ENCODE measurements at regions not wholly inside any gene's neighbourhood (a gene's known extent, or its start where the extent isn't known, plus 50 kb on each side); places are given as distances from the start of the nearest gene placed in this dataset.

GRCh38 chr5:18354828-18355227 lies 720.6 kb downstream of the TAF11L14 start:
- no peak overlapping the region for H2BK5ac ChIP-seq (ENCODE audit: low read depth, low read length)
- no peaks in the 10 kb centered on the region for H3K79me1 ChIP-seq (ENCODE audit: low read depth, low read length)
- H3K36me3 ChIP-seq (ENCODE audit: control insufficient read depth in 2 of 4, insufficient read depth in 4 of 4, low read length in 3 of 4) = no peaks in the 10 kb centered on the region
- H3K18ac ChIP-seq (ENCODE audit: extremely low read depth, low read length) = no peak overlapping the region
- WGBS, 2 experiments (ENCODE audit: extremely low coverage in 1 of 2, insufficient coverage in 1 of 2, insufficient read length in 1 of 2, insufficient replicate concordance in 2 of 2, low coverage in 1 of 2, low lambda C conversion rate in 2 of 2, missing lambda C conversion rate in 1 of 2) = 88% methylated on average over 3 of the region's 3 CpGs; no CpG with 5 or more reads in 1 of the 2 experiments
- no peak overlapping the region for H4K91ac ChIP-seq (replicated peaks; ENCODE audit: insufficient read length, low read length)
- no peak overlapping the region for H4K8ac ChIP-seq (ENCODE audit: extremely low read depth, insufficient read depth, low read length)
- H3K9ac ChIP-seq (replicated peaks in 1 of 4; ENCODE audit: extremely low read depth in 1 of 4, low read depth in 3 of 4, low read length in 3 of 4) = no peak overlapping the region
- TF ChIP-seq RAD21 (IDR thresholded peaks at IDR 0.05 in 1 of 2, conservative IDR thresholded peaks at IDR 0.05 in 1 of 2; ENCODE audit: low read depth in 2 of 2, low read length in 2 of 2) (peak in 1 of 2 experiments; percentile 24; a peak in 2 of 4 replicates), EGR1 (IDR thresholded peaks at IDR 0.05; ENCODE audit: borderline replicate concordance, low read depth, low read length) (no peak), CTCF (IDR thresholded peaks at IDR 0.05; ENCODE audit: control extremely low read depth in 1 of 3, insufficient read depth in 1 of 3, low read depth in 1 of 3, low read length in 3 of 3) (peak in 1 of 3 experiments; percentile 21; a peak in 1 of 4 replicates)
- DNase-seq (ENCODE audit: low read depth in 1 of 2, low spot score in 2 of 2) (no peak), FAIRE-seq (no peak)
- no peaks in the 10 kb centered on the region for H4K20me1 ChIP-seq (replicated peaks in 1 of 2; ENCODE audit: control insufficient read depth in 1 of 2, insufficient read depth in 2 of 2, low read length in 2 of 2)
- no peak overlapping the region for H2BK12ac ChIP-seq (ENCODE audit: low read depth, low read length)
- H3K27me3 ChIP-seq (replicated peaks in 1 of 4; ENCODE audit: control insufficient read depth in 3 of 4, extremely low read depth in 1 of 4, insufficient read depth in 3 of 4, low read length in 3 of 4) = no peaks in the 10 kb centered on the region
- no peak overlapping the region for H2BK120ac ChIP-seq (replicated peaks; ENCODE audit: low read depth, low read length)
- no peak overlapping the region for H3K4me3 ChIP-seq (ENCODE audit: extremely low read depth in 1 of 4, insufficient read depth in 2 of 4, low read depth in 3 of 4, low read length in 4 of 4)
- no peak overlapping the region for H3K4ac ChIP-seq (replicated peaks; ENCODE audit: insufficient read length, low read depth, low read length)
- H2AFZ ChIP-seq (ENCODE audit: low read length) = no peak overlapping the region
- no peak overlapping the region for H2BK20ac ChIP-seq (ENCODE audit: low read length)
- no peak overlapping the region for H3K14ac ChIP-seq (ENCODE audit: insufficient read length)
- H3K4me2 ChIP-seq (ENCODE audit: insufficient read depth in 1 of 2, low read depth in 2 of 2, low read length in 2 of 2) = no peak overlapping the region
- no peak overlapping the region for H4K5ac ChIP-seq (ENCODE audit: insufficient read length, low read depth, low read length)
- no peaks in the 10 kb centered on the region for H3K4me1 ChIP-seq (replicated peaks in 1 of 4; ENCODE audit: control insufficient read depth in 3 of 4, insufficient read depth in 4 of 4, low read length in 3 of 4)
- no peaks in the 10 kb centered on the region for H3K79me2 ChIP-seq (ENCODE audit: control insufficient read depth in 1 of 2, insufficient read depth in 2 of 2, low read length in 2 of 2)
- H3K23me2 ChIP-seq (ENCODE audit: low read depth, low read length) = no peaks in the 10 kb centered on the region; the same call in 1 of the 2 replicates
- H3K9me3 ChIP-seq (ENCODE audit: insufficient read depth in 2 of 2, low read depth in 1 of 2, low read length in 1 of 2) = no peaks in the 10 kb centered on the region
- H3K27ac ChIP-seq (ENCODE audit: low read depth, low read length) = no peak overlapping the region
- H2BK15ac ChIP-seq (ENCODE audit: low read length) = no peak overlapping the region
- H3K56ac ChIP-seq (replicated peaks; ENCODE audit: insufficient read length, low read depth, low read length) = no peak overlapping the region
- ChIA-PET CTCF (ENCODE audit: partially characterized antibody) (interaction anchor here (0.5 kb wide), 1 partner anchor 1496 kb away, joined by 3 read pairs; no protein-coding TSS in a partner anchor), POLR2A (ENCODE audit: partially characterized antibody) (no interaction called here)
- H3K23ac ChIP-seq (ENCODE audit: insufficient read length) = no peak overlapping the region
- no peak overlapping the region for H2AK5ac ChIP-seq (ENCODE audit: low read depth, low read length)

Data from H1 (cell line).